Esophagus muscularis mucosa (tissue), 4 donors: ENCODE measurements at regions not wholly inside any gene's neighbourhood (a gene's known extent, or its start where the extent isn't known, plus 50 kb on each side); places are given as distances from the start of the nearest gene placed in this dataset.

Experiments
- DNase-seq: peaks from one replicate; pipeline ENCODE4 v3.0.0-alpha.2; 2017; ENCODE audit errors: extremely low spot score
- H3K27ac ChIP-seq, 4 donors: fragments of 200-600 bp; sonication (generic); replicated peaks in 1 of 4; 1 replicate in 3 of 4; 2 replicates in 1 of 4; pipeline ENCODE4 v1.5.1; 2016 to 2019; ENCODE audit warnings: mild to moderate bottlenecking in 1 of 4
- H3K27me3 ChIP-seq, 4 donors: fragments of 200-600 bp; sonication (generic); one replicate each; pipeline versions ENCODE4 v1.5.1 to v1.6.0; 2016 to 2019
- H3K36me3 ChIP-seq, 4 donors: fragments of 200-600 bp; sonication (generic); one replicate each; pipeline ENCODE4 v1.5.1; 2016 to 2019
- H3K4me1 ChIP-seq, 4 donors: fragments of 200-600 bp; sonication (generic); one replicate each; pipeline ENCODE4 v1.5.1; 2016 to 2019
- H3K4me3 ChIP-seq, 4 donors: fragments of 200-600 bp; sonication (generic); 1 replicate in 2 of 4; 2 replicates in 2 of 4; pipeline ENCODE4 v1.5.1; 2016 to 2019; ENCODE audit warnings: mild to moderate bottlenecking in 4 of 4, moderate library complexity in 1 of 4
- H3K9me3 ChIP-seq, 4 donors: fragments of 200-600 bp; sonication (generic); 1 replicate in 3 of 4; 2 replicates in 1 of 4; pipeline ENCODE4 v1.5.1; 2016 to 2019
- CTCF ChIP-seq, 3 experiments: fragments of 200-600 bp in 2 of 3; fragments of 450-650 bp in 1 of 3; sonication (generic) in 2 of 3; IDR thresholded peaks; one replicate each; pipeline ENCODE4 v1.5.1; 2017 to 2019; ENCODE audit warnings: antibody characterized with exemption in 3 of 3, mild to moderate bottlenecking in 2 of 3, moderate library complexity in 1 of 3
- EP300 ChIP-seq: sonication (generic); formaldehyde crosslinking; IDR thresholded peaks from one replicate; pipeline ENCODE4 v1.6.1; 2017; ENCODE audit warnings: antibody characterized with exemption
- POLR2A ChIP-seq: fragments of 450-650 bp; IDR thresholded peaks from one replicate; pipeline ENCODE4 v1.6.1; 2017; ENCODE audit warnings: antibody characterized with exemption, moderate library complexity, mild to moderate bottlenecking, low read depth
- POLR2AphosphoS5 ChIP-seq, 2 donors: sonication (generic); formaldehyde crosslinking; IDR thresholded peaks; one replicate each; pipeline ENCODE4 v1.6.1; 2017; ENCODE audit warnings: antibody characterized with exemption in 2 of 2
- WGBS: methylation state at CpG from one replicate; pipeline ENCODE4 v1.1.5; 2018; 5-methylcytosine and 5-hydroxymethylcytosine counted together
- intact Hi-C: fragments of 100-400 bp; cut with DNase I; formaldehyde crosslinking; loops from one replicate; pipeline ENCODE4 v1.15.1; 2023

GRCh38 chr18:78731398-78732032 lies 248.1 kb upstream of the SALL3 start:
- no peak for DNase-seq
- Histone ChIP-seq H3K9me3 (no peaks in the 10 kb centered on the region), H3K36me3 (no peaks in the 10 kb centered on the region), H3K27ac (no peak overlapping the region), H3K27me3 (peaks cover 0 to 23% (median 0%) of the 10 kb centered on the region in 4 donors), H3K4me1 (no peaks in the 10 kb centered on the region), H3K4me3 (no peak overlapping the region)
- intact Hi-C loops, result no loop called here
- TF ChIP-seq POLR2AphosphoS5 (IDR thresholded peaks at IDR 0.05) (no peak), POLR2A (no peak), CTCF (IDR thresholded peaks at IDR 0.05) (no peak), EP300 (no peak)
- WGBS, result 85% methylated on average over 17 of the region's 18 CpGs

DNA sequence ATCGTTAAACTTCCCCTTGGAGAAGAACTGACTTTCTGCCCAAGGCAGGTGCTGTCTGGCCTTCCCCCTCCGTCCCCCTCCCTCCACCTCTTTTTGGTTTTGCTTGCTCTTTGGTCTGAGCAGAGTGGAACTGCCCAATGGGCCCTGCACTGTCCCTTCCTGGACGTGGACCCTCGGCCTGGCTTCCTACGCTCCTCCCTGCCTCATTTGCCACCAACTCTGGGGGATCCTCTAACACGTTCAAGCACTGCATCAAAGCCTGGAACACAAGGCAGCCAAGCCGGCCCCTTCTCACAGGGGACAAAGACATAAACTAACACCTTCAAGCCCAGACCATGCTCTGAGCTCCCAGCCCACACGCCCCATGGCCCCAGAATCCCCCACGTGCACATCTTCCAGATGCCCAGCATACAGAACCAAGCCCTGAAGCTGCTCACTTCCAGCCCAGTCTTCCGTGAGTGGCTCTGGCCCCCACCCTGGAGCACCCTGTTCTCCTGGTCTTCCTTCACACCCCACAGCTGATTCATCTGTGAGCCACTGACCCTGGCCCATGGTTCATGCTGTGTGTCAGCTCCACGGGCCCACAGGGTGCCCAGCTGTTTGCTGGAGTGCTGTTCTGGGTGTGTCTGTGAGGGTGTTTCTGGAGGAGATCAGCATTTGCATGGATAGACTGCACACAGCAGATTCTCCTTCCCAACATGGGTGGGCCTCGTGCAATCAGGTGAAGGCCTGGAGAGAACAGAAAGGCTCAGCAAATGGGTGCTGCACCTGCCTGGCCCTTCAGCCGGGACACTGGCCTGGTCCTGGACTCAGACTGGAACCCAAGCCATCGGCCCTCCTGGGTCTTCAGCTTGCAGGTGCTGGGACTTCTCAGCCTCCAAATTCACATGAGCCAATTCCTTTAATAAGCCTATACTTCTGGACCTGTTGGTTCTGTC lies 247.1 kb upstream of the SALL3 start:
- 76% methylated on average over 12 of the region's 14 CpGs for WGBS
- no peaks in the 10 kb centered on the region for H3K9me3 ChIP-seq
- DNase-seq, result no peak

GRCh38 chr18:78733762-78734613 lies 245.6 kb upstream of the SALL3 start:
- H3K4me1 ChIP-seq, result no peaks in the 10 kb centered on the region
- H3K27ac ChIP-seq, result no peak overlapping the region
- H3K27me3 ChIP-seq, result peaks cover 0 to 26% (median 0%) of the 10 kb centered on the region in 4 donors
- DNase-seq, result no peak
- TF ChIP-seq POLR2A (no peak), CTCF (IDR thresholded peaks at IDR 0.05) (no peak), EP300 (no peak), POLR2AphosphoS5 (IDR thresholded peaks at IDR 0.05) (no peak)
- H3K36me3 ChIP-seq, result no peaks in the 10 kb centered on the region
- intact Hi-C loops, result no loop called here
- H3K4me3 ChIP-seq, result no peak overlapping the region
- H3K9me3 ChIP-seq, result no peaks in the 10 kb centered on the region
- 75% methylated on average over 30 of the region's 30 CpGs for WGBS

More for the DNA sequence above, 247.1 kb upstream of the SALL3 start:
- no peak for TF ChIP-seq POLR2AphosphoS5 (IDR thresholded peaks at IDR 0.05)
- TF ChIP-seq CTCF (IDR thresholded peaks at IDR 0.05), result no peak
- TF ChIP-seq POLR2A, result no peak
- TF ChIP-seq EP300, result no peak
- Histone ChIP-seq H3K4me3 (no peak overlapping the region), H3K36me3 (no peaks in the 10 kb centered on the region), H3K27me3 (peaks cover 0 to 23% (median 0%) of the 10 kb centered on the region in 4 donors), H3K27ac (no peak overlapping the region), H3K4me1 (no peaks in the 10 kb centered on the region)
- intact Hi-C loops, result no loop called here

DNA sequence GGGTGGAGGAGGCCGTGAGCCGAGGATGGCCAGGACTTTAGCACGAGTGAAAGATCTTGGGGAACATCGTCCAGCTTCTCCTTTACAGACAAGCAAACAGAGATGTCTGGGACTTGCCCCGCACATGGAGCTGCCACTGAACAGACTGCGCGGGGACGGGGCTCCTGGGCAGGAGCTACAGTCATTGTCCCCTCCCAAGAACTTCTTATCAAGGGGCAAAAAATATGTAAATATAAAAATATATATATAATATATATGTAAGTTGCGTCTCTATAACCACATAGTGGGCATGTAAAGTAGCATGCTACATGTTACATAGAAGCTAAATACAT lies 245.0 kb upstream of the SALL3 start:
- intact Hi-C loops, result no loop called here
- WGBS, result 83% methylated on average over 9 of the region's 9 CpGs

More for the DNA sequence above, 245.0 kb upstream of the SALL3 start:
- H3K4me1 ChIP-seq, result no peaks in the 10 kb centered on the region
- H3K27me3 ChIP-seq, result peaks cover 0 to 29% (median 0%) of the 10 kb centered on the region in 4 donors
- no peak for DNase-seq
- no peaks in the 10 kb centered on the region for H3K9me3 ChIP-seq
- H3K36me3 ChIP-seq, result no peaks in the 10 kb centered on the region
- TF ChIP-seq POLR2AphosphoS5 (IDR thresholded peaks at IDR 0.05) (no peak), CTCF (IDR thresholded peaks at IDR 0.05) (no peak), POLR2A (no peak), EP300 (no peak)
- no peak overlapping the region for H3K27ac ChIP-seq
- no peak overlapping the region for H3K4me3 ChIP-seq
